Muscle of leg (tissue), 3 donors: ENCODE measurements at regions not wholly inside any gene's neighbourhood (a gene's known extent, or its start where the extent isn't known, plus 50 kb on each side); places are given as distances from the start of the nearest gene placed in this dataset.
"Not testable (repeated sequence)": the region's sequence is repeated elsewhere in the genome, so short reads cannot be mapped to it uniquely, and the experiment has no call there.

Experiments
- DNase-seq: peaks from one replicate; pipeline ENCODE4 v3.0.0; 2013
- H3K27ac ChIP-seq: one replicate; pipeline ENCODE4 v1.5.1; 2013; ENCODE audit warnings: mild to moderate bottlenecking, low read length, control low read depth
- H3K27me3 ChIP-seq: one replicate; pipeline ENCODE4 v1.6.1; 2013; ENCODE audit warnings: low read length; ENCODE audit not compliant: control insufficient read depth, insufficient read depth
- H3K36me3 ChIP-seq: one replicate; pipeline ENCODE4 v1.6.1; 2013; ENCODE audit warnings: low read length; ENCODE audit not compliant: control insufficient read depth, insufficient read depth
- H3K4me1 ChIP-seq: one replicate; pipeline ENCODE4 v1.6.1; 2013; ENCODE audit warnings: low read length; ENCODE audit not compliant: control insufficient read depth, insufficient read depth
- H3K4me3 ChIP-seq: one replicate; pipeline ENCODE4 v1.5.1; 2013; ENCODE audit warnings: low read length, control low read depth
- H3K9me3 ChIP-seq: replicated peaks from 2 replicates; pipeline ENCODE4 v1.6.1; 2013; ENCODE audit warnings: low read depth, low read length; ENCODE audit not compliant: control insufficient read depth
- WGBS: methylation state at CpG from one replicate; pipeline ENCODE4 v1.1.5; 2013; ENCODE audit warnings: missing lambda C conversion rate; ENCODE audit not compliant: insufficient coverage; 5-methylcytosine and 5-hydroxymethylcytosine counted together

DNA sequence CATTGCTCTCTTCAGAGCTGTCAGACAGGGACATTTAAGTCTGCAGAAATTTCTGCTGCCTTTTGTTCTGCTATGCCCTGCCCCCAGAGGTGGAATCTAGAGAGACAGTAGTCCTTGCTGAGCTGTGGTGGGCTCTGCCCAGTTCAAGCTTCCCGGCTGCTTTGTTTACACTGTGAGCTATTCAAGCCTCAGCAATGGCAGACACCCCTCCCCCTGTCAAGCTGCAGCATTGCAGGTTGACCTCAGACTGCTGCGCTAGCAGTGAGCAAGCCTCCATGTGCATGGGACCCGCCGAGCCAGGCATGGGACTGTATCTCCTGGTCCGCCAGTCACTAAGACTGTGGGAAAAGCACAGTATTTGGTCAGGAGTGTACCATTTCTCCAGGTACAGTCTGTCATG lies 53.6 kb upstream of the MAPK10 start:
- not testable (repeated sequence) for H3K9me3 ChIP-seq, DNase-seq, H3K27me3 ChIP-seq, H3K4me3 ChIP-seq, H3K27ac ChIP-seq, H3K36me3 ChIP-seq, H3K4me1 ChIP-seq
- 85% methylated on average over 4 of the region's 5 CpGs for WGBS

- H3K4me1 ChIP-seq = no peaks in the 10 kb centered on the region
- no CpG with 5 or more reads among the region's 2 CpGs for WGBS
- H3K27me3 ChIP-seq = no peaks in the 10 kb centered on the region
- H3K36me3 ChIP-seq = no peaks in the 10 kb centered on the region
- H3K4me3 ChIP-seq = no peak overlapping the region
- no peaks in the 10 kb centered on the region for H3K9me3 ChIP-seq
- DNase-seq = peak; percentile 43
- peak overlapping the region; percentile 47 for H3K27ac ChIP-seq
Measured at GRCh38 chr4:86414686-86415085, 54.8 kb upstream of the MAPK10 start.

DNA sequence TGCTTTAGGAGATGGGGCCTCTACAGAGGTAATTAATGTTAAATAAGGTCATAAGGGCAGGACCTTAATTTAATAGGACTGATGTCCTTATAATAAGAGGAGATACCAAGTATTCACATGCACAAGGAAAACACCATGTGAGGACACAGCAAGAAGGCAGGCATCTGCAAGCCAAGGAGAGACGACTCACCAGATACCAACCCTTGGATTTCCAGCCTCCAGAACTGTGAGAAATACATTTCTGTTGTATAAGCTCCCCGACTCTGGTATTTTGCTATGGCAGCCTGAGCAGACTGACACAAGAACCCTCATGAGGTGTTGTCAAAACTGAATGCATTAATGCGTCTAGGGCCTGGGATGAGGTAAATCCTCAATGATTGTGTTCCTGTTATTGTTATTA lies 56.2 kb upstream of the MAPK10 start:
- Histone ChIP-seq H3K27me3 (no peaks in the 10 kb centered on the region), H3K4me1 (no peaks in the 10 kb centered on the region), H3K27ac (no peak overlapping the region), H3K9me3 (no peaks in the 10 kb centered on the region), H3K36me3 (no peaks in the 10 kb centered on the region), H3K4me3 (no peak overlapping the region)
- 100% methylated on average over 1 of the region's 3 CpGs for WGBS
- DNase-seq = no peak

GRCh38 chr4:86421461-86421860 lies 61.6 kb upstream of the MAPK10 start:
- H3K27ac ChIP-seq = no peak overlapping the region
- 67% methylated on average over 4 of the region's 6 CpGs for WGBS

DNA sequence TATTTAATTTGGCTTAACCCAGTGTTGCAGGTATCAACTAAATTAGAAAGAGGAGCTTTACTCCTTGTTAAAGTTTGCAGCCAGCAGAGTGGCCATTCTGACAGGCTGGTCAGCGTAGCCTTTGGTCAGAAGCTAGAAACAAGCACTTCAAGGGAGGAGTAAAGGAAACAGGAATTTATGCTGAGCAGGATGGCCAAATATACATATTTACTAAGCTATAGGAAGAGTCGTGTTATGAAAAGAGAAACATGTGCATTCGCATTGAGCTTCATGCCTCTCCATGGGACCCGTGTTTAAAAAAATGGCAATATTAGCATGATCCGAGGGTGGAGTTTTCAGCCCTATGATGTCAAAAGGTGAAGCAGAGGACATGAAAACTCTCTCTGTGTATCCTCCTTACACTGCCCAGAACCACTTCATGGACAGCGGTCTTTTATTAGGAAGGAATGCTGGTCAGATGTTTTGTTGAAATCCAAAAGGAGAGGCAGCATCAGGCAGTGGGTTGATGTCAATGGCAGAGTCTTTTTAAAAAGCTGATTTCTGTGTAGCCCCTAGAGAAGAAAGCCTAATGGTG lies 71.8 kb upstream of the MAPK10 start:
- Histone ChIP-seq H3K4me3 (no peak overlapping the region), H3K27ac (no peak overlapping the region), H3K9me3 (no peaks in the 10 kb centered on the region), H3K36me3 (no peaks in the 10 kb centered on the region), H3K27me3 (no peaks in the 10 kb centered on the region), H3K4me1 (no peaks in the 10 kb centered on the region)
- no peak for DNase-seq
- no CpG with 5 or more reads among the region's 6 CpGs for WGBS

More at GRCh38 chr4:86421461-86421860, 61.6 kb upstream of the MAPK10 start:
- no peaks in the 10 kb centered on the region for H3K27me3 ChIP-seq
- no peaks in the 10 kb centered on the region for H3K9me3 ChIP-seq
- no peak for DNase-seq
- no peaks in the 10 kb centered on the region for H3K4me1 ChIP-seq
- H3K36me3 ChIP-seq = no peaks in the 10 kb centered on the region
- no peak overlapping the region for H3K4me3 ChIP-seq

DNA sequence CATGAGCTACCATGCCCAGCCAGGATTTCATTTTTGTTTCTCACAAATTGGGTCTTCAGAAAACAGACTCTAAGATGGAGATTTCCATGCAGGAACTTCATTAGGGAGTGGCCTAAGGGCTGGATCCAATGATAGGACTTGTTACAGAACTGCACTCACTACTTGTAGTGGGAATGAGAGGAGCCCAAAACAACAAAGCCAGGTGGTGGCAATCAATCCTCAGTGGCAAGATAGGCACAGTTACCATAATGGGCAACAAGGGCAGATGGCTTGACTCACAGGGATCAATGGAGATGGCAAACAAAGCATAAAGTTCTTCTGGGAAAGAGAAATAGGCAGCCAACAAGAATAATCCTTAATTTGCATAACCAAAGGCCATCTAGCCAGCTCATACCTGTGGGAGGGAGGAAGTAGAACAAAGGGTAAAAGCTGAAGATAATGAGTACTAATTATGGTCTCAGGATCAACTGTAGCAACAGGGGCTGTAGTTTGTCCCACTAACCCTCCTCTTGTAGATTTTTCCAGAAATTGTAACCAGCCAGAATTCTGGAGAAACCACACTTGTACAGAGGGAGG lies 72.8 kb upstream of the MAPK10 start:
- Histone ChIP-seq H3K4me1 (no peaks in the 10 kb centered on the region), H3K9me3 (no peaks in the 10 kb centered on the region), H3K4me3 (no peak overlapping the region), H3K27ac (no peak overlapping the region), H3K27me3 (no peaks in the 10 kb centered on the region), H3K36me3 (no peaks in the 10 kb centered on the region)
- DNase-seq = no peak

GRCh38 chr4:86439293-86439692 lies 79.4 kb upstream of the MAPK10 start:
- no peak overlapping the region for H3K4me3 ChIP-seq
- H3K27me3 ChIP-seq = no peaks in the 10 kb centered on the region
- no peaks in the 10 kb centered on the region for H3K4me1 ChIP-seq
- H3K9me3 ChIP-seq = no peaks in the 10 kb centered on the region
- DNase-seq = no peak
- no peaks in the 10 kb centered on the region for H3K36me3 ChIP-seq
- no CpG with 5 or more reads among the region's 2 CpGs for WGBS
- H3K27ac ChIP-seq = no peak overlapping the region

DNA sequence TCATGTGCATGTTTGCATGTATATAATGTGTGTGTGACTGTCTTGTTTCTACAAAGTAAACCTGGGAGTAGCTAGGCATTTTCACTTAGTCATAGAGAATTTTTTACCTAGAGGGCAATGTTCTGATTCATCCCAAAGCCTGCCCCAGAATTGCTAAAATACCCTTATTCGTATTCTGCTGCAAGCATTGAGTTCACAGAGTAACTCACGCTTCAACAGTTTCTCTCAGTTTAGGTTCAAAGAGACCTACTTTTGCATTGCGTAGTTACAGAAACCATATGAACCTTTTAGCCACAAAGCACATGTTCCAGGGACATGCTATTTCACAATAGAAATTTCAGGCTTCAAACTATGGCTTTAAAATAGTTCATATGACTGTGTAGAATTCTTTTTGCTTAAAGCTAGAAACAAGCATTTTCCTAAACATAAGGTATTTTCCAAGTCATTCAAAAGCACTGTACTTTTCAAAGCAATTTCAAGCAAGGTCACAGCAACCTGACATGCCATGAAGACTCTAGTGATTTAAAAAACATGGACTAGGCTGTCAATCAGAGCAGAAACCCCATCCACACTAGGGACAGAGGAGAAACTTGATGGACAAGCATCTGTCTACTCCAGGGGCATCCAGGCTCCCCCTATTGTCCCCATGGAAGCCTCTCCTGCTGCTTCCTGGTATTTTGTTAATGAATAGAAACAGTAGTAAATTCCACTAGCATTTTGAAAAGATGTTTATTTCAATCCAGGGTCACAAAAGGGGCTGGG lies 81.5 kb upstream of the MAPK10 start:
- 72% methylated on average over 3 of the region's 3 CpGs for WGBS
- Histone ChIP-seq H3K27me3 (no peaks in the 10 kb centered on the region), H3K9me3 (no peaks in the 10 kb centered on the region), H3K36me3 (no peaks in the 10 kb centered on the region), H3K4me1 (no peaks in the 10 kb centered on the region), H3K27ac (no peak overlapping the region), H3K4me3 (no peak overlapping the region)
- DNase-seq = no peak

- Histone ChIP-seq H3K27me3 (no peaks in the 10 kb centered on the region), H3K4me1 (no peaks in the 10 kb centered on the region), H3K27ac (no peak overlapping the region), H3K4me3 (no peak overlapping the region), H3K9me3 (no peaks in the 10 kb centered on the region), H3K36me3 (no peaks in the 10 kb centered on the region)
- DNase-seq = peak; percentile 14
Measured at GRCh38 chr4:86442881-86443280, 83.0 kb upstream of the MAPK10 start.

- Histone ChIP-seq H3K27me3 (no peaks in the 10 kb centered on the region), H3K27ac (no peak overlapping the region), H3K4me1 (no peaks in the 10 kb centered on the region), H3K36me3 (no peaks in the 10 kb centered on the region), H3K4me3 (no peak overlapping the region), H3K9me3 (no peaks in the 10 kb centered on the region)
- DNase-seq = no peak
- 88% methylated on average over 5 of the region's 8 CpGs for WGBS
Measured at GRCh38 chr4:86443495-86443894, 83.6 kb upstream of the MAPK10 start.
